Muscle of leg (tissue), 3 donors: ENCODE measurements at regions not wholly inside any gene's neighbourhood (a gene's known extent, or its start where the extent isn't known, plus 50 kb on each side); places are given as distances from the start of the nearest gene placed in this dataset.

Experiments
- DNase-seq: peaks from one replicate; pipeline ENCODE4 v3.0.0; 2013
- H3K27ac ChIP-seq: one replicate; pipeline ENCODE4 v1.5.1; 2013; ENCODE audit warnings: mild to moderate bottlenecking, low read length, control low read depth
- H3K27me3 ChIP-seq: one replicate; pipeline ENCODE4 v1.6.1; 2013; ENCODE audit warnings: low read length; ENCODE audit not compliant: control insufficient read depth, insufficient read depth
- H3K36me3 ChIP-seq: one replicate; pipeline ENCODE4 v1.6.1; 2013; ENCODE audit warnings: low read length; ENCODE audit not compliant: control insufficient read depth, insufficient read depth
- H3K4me1 ChIP-seq: one replicate; pipeline ENCODE4 v1.6.1; 2013; ENCODE audit warnings: low read length; ENCODE audit not compliant: control insufficient read depth, insufficient read depth
- H3K4me3 ChIP-seq: one replicate; pipeline ENCODE4 v1.5.1; 2013; ENCODE audit warnings: low read length, control low read depth
- H3K9me3 ChIP-seq: replicated peaks from 2 replicates; pipeline ENCODE4 v1.6.1; 2013; ENCODE audit warnings: low read depth, low read length; ENCODE audit not compliant: control insufficient read depth
- WGBS: methylation state at CpG from one replicate; pipeline ENCODE4 v1.1.5; 2013; ENCODE audit warnings: missing lambda C conversion rate; ENCODE audit not compliant: insufficient coverage; 5-methylcytosine and 5-hydroxymethylcytosine counted together

GRCh38 chr4:31272331-31273061 is 552.3 kb downstream of the PCDH7 start:
- WGBS: 20% methylated on average over 1 of the region's 6 CpGs
- Histone ChIP-seq H3K4me3 (no peak overlapping the region), H3K36me3 (no peaks in the 10 kb centered on the region), H3K27me3 (no peaks in the 10 kb centered on the region), H3K4me1 (no peaks in the 10 kb centered on the region), H3K27ac (no peak overlapping the region), H3K9me3 (no peaks in the 10 kb centered on the region)
- no peak for DNase-seq

- H3K4me3 ChIP-seq: no peak overlapping the region
- no peak overlapping the region for H3K27ac ChIP-seq
- H3K4me1 ChIP-seq: no peaks in the 10 kb centered on the region
- H3K9me3 ChIP-seq: no peaks in the 10 kb centered on the region
- no peaks in the 10 kb centered on the region for H3K36me3 ChIP-seq
- no peak for DNase-seq
- H3K27me3 ChIP-seq: no peaks in the 10 kb centered on the region
Observed at GRCh38 chr4:31275906-31276305, 555.7 kb downstream of the PCDH7 start.

- Histone ChIP-seq H3K27me3 (no peaks in the 10 kb centered on the region), H3K4me3 (no peak overlapping the region), H3K9me3 (no peaks in the 10 kb centered on the region), H3K36me3 (no peaks in the 10 kb centered on the region), H3K27ac (no peak overlapping the region), H3K4me1 (no peaks in the 10 kb centered on the region)
- DNase-seq: no peak
- WGBS: no CpG with 5 or more reads among the region's 4 CpGs
Observed at GRCh38 chr4:31283679-31284078, 563.5 kb downstream of the PCDH7 start.

GRCh38 chr4:31290836-31291235 is 570.7 kb downstream of the PCDH7 start:
- no peak for DNase-seq
- Histone ChIP-seq H3K9me3 (no peaks in the 10 kb centered on the region), H3K27me3 (no peaks in the 10 kb centered on the region), H3K36me3 (no peaks in the 10 kb centered on the region), H3K27ac (no peak overlapping the region), H3K4me1 (no peaks in the 10 kb centered on the region), H3K4me3 (no peak overlapping the region)
- no CpG with 5 or more reads among the region's 3 CpGs for WGBS

GRCh38 chr4:31291238-31291637 is 571.1 kb downstream of the PCDH7 start:
- Histone ChIP-seq H3K36me3 (no peaks in the 10 kb centered on the region), H3K4me1 (no peaks in the 10 kb centered on the region), H3K9me3 (no peaks in the 10 kb centered on the region), H3K27me3 (no peaks in the 10 kb centered on the region), H3K27ac (no peak overlapping the region), H3K4me3 (no peak overlapping the region)
- no CpG with 5 or more reads among the region's 1 CpG for WGBS
- no peak for DNase-seq

- Histone ChIP-seq H3K27ac (no peak overlapping the region), H3K9me3 (no peaks in the 10 kb centered on the region), H3K27me3 (no peaks in the 10 kb centered on the region), H3K4me1 (no peaks in the 10 kb centered on the region), H3K36me3 (no peaks in the 10 kb centered on the region), H3K4me3 (no peak overlapping the region)
- WGBS: 20% methylated on average over 1 of the region's 7 CpGs
- no peak for DNase-seq
Observed at GRCh38 chr4:31294655-31295480, 574.7 kb downstream of the PCDH7 start.

GRCh38 chr4:31298737-31299136 is 578.6 kb downstream of the PCDH7 start:
- H3K4me1 ChIP-seq: no peaks in the 10 kb centered on the region
- H3K36me3 ChIP-seq: no peaks in the 10 kb centered on the region
- no peak for DNase-seq
- WGBS: no CpG with 5 or more reads among the region's 1 CpG
- H3K27ac ChIP-seq: no peak overlapping the region
- H3K9me3 ChIP-seq: no peaks in the 10 kb centered on the region
- H3K4me3 ChIP-seq: no peak overlapping the region
- no peaks in the 10 kb centered on the region for H3K27me3 ChIP-seq

GRCh38 chr4:31307029-31307428 is 586.9 kb downstream of the PCDH7 start:
- Histone ChIP-seq H3K36me3 (no peaks in the 10 kb centered on the region), H3K4me3 (no peak overlapping the region), H3K9me3 (no peaks in the 10 kb centered on the region), H3K27me3 (no peaks in the 10 kb centered on the region), H3K27ac (no peak overlapping the region), H3K4me1 (no peaks in the 10 kb centered on the region)
- WGBS: 60% methylated on average over 2 of the region's 5 CpGs
- no peak for DNase-seq

- H3K9me3 ChIP-seq: no peaks in the 10 kb centered on the region
- H3K4me3 ChIP-seq: no peak overlapping the region
- H3K27ac ChIP-seq: no peak overlapping the region
- no peaks in the 10 kb centered on the region for H3K27me3 ChIP-seq
- no peak for DNase-seq
- H3K4me1 ChIP-seq: no peaks in the 10 kb centered on the region
- H3K36me3 ChIP-seq: no peaks in the 10 kb centered on the region
Observed at GRCh38 chr4:31324814-31325213, 604.6 kb downstream of the PCDH7 start.

- WGBS: no CpG with 5 or more reads among the region's 1 CpG
- H3K4me3 ChIP-seq: no peak overlapping the region
- H3K4me1 ChIP-seq: no peaks in the 10 kb centered on the region
- H3K36me3 ChIP-seq: no peaks in the 10 kb centered on the region
- no peaks in the 10 kb centered on the region for H3K27me3 ChIP-seq
- H3K9me3 ChIP-seq: no peaks in the 10 kb centered on the region
- DNase-seq: no peak
- H3K27ac ChIP-seq: no peak overlapping the region
Observed at GRCh38 chr4:31325300-31325699, 605.1 kb downstream of the PCDH7 start.
